Fibroblast of skin of right quadriceps (primary cell): ENCODE measurements at regions not wholly inside any gene's neighbourhood (a gene's known extent, or its start where the extent isn't known, plus 50 kb on each side); places are given as distances from the start of the nearest gene placed in this dataset.

Experiments
- DNase-seq: peaks from one replicate; pipeline ENCODE4 v3.0.0-alpha.2; 2013

DNA sequence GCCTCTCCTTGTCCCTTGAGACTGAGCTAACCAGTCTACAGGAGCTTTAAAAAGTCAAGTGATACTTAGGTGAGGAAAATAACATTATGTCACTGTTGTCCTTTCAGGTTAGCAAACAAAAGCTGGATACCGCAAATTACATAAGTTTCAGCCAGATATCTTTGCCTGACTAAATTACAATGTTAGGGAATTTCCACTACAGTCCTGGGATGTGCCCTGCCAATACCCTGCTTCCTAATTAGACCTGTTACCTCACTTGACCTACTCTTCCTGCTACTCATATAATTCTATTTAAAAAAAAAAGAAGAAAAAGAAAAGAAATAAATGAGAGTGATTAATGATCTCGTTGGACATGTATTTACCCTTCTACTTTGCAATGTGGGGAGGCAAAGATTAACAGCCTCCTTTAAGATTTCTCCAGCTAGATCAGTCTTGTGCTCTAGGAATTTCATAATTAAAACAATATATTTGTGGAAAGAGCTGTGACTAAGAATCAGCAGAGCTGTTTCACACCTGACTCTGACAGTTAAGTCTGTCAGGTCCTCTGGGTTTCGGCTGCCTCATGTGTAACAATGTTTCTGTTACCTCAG is 318.9 kb downstream of the HDGFL1 start:
- DNase-seq: peak; percentile 32

DNA sequence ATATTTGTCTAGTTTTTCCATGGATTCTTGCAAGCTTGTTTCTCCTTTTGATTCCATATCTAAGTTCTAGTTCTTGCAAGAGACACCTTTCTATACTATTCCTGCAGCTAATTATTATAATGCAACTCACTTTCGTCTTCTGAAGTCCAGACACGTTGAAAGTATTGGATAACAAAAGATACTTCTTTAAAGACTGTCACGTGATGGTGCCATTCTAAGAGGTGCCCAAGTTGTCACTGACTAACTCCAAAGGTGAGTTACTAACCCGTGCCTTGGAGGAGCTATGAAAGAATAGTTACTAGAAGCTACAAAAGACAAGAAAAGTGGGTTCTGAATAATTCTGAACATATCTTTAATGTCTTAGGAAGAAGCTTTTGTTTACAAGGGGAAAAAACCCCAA is 322.6 kb downstream of the HDGFL1 start:
- DNase-seq: no peak

DNA sequence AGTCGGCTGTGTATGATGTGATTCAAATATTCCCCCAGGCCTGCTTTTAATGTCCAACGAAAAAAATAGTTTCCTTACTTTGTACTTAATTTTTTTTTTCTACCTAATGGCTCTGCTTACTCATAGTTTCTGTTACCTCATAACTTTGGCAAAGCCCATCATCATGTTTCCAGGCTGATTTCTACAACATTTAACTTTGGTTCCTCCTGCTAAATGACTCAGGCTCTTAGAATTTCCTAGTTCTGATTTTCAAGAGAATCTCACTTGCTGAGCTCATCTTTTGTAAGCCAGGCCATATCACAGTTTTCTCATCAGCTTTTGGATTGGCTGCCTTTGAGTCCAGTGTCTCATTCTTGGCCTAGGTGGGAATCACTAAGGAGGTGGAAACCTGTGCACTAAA is 323.1 kb downstream of the HDGFL1 start:
- peak; percentile 97 for DNase-seq

DNA sequence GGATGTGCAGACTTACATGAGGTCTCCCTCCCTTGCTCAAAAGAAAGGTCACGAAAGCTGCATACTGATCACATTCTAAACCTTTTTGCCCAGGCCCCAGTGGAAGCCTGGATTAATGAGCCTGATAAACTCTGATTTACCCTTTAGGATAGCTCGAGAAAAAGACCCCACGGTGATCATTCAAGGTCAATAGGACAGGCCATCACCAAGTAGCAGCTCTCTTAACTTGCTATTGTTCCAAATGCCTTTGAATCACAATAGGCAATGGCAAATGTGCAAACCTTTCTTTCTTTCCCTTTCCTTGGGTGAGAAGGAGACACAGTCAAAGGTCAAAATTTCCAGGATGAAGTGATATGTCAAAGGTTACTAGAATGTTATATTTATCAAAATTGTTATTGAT is 327.3 kb downstream of the HDGFL1 start:
- DNase-seq: no peak

DNA sequence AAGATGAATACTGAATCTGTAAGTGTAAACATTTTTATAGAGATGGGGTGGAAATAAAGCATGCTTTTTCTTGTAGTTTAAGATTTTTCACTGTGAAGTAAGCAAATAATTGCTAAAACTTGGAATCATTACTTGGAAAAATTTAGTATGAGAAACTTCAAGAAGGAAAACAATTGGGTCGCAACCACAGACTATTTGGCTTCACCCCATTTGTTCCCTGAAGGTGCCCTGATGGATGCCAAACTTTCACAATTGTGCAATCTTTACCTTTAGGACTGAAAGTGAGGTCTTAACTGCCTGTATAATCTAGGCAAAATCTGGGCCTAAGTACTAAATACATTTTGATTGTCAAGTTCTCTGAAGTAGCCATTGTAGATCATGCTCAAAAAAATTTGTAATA is 330.1 kb downstream of the HDGFL1 start:
- DNase-seq: no peak

DNA sequence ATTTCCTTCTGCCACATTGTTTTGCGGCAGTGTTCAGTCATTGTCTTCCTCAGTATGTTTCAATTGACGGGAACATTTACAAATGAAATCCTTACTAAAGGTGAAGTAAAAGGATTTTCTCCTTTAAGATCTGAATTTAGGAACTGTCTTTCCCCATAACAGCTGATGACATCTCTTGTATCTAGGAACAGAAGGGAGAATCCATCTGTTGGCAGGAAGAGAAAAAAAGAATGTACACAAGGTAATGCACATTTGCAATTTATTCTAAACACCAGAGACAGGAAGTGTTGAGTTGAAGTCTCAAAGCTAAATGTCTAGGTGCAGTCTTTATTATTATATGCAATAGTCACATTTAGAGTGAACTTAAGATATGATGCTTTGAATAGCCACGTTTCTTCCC is 334.5 kb downstream of the HDGFL1 start:
- DNase-seq: no peak

DNA sequence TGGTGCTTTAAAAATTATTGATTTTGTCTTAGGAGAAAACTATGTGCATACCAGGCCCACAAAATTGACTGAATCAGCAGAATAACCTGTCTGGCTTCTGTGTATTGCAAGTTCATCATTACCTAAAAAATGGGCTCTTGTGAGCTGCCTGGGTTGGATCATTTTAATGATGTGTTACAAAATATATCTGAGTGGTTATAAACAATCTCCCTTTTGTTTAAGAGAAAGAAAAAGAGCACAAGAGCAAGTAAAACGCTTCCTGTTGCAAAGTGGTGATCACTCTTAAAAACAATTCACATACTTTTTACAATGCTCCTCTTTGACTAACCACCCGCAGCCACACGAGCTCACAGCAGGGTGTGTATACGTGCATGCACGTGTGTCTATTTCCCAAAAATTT is 335.1 kb downstream of the HDGFL1 start:
- DNase-seq: no peak

DNA sequence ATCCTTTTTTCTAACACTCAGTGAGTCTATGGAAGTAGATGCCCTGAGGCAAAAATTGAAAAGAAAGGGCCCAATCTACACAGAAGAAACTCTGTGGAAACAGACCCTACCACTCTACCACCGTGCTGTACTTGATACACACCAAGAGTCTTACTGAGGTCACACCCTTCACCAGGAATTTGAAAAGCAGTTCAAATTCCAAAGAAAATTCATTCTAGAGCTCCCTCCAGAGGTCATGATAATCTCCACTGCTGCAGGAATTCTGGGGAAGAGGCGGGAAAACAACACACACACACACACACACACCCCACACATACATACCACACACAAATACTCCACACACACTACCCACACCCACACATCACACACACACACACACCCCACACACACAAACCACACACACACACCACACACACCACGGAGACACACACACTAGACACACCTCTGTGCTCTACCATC is 336.8 kb downstream of the HDGFL1 start:
- DNase-seq: peak; percentile 45

DNA sequence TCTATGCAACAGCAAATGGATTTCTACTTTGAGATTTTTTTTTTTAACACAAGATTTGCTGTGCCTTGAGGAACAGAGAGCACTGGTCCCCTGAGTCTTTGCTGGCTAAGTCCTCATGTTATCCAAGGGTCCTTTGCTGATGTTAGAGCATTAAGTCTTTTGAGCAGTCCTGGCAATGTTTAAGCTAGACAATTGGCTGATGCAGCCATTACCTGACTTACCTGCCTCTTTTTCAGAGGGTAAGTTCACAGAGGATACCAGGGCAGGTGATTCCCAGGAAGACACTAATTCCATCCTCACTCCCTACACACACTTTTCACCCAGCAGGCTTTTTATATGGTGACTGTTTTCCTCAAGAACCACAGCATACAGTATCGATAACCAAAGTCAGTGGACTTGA is 337.7 kb downstream of the HDGFL1 start:
- no peak for DNase-seq

DNA sequence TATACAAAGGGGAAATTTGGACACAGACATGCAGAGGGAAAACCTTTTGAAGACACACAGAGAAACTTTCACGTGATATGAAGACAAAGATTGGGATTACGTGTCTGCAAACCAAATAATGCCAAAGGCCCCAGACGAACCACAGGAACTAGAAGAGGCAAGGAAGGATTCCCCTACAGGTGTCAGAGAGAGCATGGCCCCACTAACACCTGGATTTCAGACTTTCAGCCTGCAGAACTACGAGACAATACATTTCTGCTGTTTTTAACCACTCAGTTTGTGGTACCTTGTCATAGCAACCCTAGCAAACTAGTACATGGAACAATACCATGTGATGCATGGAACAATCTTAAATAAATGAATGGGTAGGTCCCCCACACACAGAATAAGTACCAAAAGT is 341.0 kb downstream of the HDGFL1 start:
- no peak for DNase-seq

DNA sequence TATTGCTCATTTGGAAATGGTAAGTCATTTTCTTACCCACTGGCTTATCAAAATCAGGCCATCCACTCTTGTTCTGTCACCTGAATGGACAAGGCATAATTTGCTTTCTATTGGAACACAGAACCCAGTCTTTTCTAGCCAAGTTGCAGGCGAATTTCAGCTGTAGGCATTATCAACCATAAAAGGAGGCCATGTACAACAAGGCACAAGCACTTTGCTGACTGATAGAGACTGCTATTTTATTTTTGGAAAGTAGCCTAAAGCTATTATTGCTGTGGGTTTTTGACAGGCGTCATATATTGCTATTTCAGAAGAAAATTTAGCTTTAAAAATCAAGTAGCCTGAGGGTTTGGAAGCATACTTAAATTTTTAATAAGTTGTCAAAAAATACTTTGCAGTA is 344.2 kb downstream of the HDGFL1 start:
- no peak for DNase-seq

DNA sequence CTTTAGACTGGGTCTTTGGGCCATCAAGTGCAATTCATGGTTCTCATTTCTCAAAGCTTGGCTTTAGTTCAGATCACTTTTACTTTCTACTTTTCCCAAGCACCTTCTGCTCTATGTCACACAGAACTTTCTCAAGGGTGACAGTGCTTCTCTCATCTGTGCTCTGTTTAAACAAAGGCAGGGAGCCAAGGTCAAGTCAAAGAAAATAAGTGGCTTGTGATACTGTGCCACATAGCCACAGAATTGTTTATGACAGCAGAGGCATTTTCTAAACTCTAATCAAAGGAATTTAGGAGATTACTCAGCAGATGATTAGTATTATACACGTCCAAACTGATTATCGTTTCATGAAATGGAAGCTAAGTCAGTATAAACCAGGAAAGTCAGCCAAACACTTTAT is 348.0 kb downstream of the HDGFL1 start:
- DNase-seq: no peak

DNA sequence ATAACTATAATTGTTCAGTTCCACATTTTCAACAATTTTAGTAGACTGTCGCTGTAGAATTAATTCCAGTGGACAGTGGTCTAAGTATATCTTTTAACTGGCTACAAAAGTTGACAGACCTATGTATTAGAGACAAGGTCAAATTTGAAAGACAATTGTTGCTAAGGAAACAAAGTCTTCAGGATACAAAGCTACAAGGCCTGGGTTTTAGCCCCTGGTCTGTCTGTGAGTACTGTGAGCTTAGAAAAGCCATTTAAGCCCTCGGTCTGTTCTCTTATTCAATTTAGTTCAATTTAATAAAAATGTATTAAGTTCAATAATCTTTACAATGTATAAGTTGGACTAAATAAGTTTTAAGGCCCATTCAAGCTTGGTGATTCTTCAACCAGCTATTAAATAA is 352.5 kb downstream of the HDGFL1 start:
- no peak for DNase-seq

DNA sequence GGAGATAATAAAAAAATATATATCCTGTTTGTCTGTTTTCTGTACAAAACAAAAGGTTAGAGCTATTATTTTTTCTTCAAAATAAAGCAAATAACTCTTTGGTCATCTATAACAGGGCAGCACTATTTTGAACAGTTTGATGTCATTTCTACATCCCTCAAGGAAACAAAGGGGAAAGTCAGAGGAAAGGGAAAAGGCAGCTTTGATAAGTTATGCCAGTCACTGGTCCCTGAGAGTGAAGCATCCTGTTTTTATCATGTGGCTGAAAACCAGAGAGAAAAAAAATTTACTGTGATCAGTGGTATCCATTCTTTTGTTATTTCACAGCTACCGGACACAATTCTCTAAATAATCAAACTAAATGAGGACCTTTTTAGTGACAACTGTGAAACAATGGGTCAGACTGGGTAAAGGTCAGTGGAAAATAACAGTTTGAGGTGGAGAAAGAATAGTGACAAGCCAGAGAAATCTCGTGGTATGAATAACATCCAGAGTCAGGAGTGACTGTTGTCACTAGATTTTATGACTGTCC is 356.0 kb downstream of the HDGFL1 start:
- no peak for DNase-seq

DNA sequence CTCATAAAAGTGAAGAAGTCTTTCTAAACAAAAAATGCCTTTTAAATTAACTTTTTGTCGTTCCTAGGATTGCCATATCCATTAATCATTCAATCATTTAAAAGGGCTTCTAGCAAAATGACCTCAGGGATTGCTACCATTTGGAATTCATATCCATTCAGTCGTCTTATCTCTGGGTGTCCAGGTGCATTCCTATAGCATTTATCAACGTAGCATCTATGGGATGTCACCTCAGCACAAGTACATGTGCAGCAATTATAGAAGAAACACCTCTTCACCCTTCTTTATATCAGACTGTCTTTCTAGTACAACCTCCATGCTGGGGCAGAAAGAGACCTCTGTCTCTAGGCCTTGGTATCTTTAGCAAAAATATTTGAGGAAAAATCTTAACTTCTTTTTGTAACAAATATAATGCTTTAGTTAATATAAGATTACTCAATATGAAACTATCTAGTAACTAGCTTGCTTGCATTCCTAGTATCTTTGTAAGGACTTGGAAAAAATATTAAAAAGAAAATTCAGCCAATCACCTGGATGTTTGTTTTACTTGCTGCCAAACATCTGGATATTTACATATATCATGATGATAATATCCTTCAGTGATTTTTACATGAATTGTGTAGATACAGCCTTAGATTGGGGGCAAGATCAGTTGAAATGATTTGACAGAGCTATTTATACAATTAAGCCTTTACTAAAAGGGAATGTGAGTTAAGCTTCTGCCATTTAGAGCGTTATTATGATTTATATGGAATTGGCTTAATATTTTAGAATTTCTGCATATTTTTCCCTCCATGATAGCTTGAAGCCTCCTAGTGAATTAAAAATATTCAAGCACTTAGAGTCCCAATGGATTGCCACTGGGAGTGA is 356.8 kb downstream of the HDGFL1 start:
- peak; percentile 11 for DNase-seq

DNA sequence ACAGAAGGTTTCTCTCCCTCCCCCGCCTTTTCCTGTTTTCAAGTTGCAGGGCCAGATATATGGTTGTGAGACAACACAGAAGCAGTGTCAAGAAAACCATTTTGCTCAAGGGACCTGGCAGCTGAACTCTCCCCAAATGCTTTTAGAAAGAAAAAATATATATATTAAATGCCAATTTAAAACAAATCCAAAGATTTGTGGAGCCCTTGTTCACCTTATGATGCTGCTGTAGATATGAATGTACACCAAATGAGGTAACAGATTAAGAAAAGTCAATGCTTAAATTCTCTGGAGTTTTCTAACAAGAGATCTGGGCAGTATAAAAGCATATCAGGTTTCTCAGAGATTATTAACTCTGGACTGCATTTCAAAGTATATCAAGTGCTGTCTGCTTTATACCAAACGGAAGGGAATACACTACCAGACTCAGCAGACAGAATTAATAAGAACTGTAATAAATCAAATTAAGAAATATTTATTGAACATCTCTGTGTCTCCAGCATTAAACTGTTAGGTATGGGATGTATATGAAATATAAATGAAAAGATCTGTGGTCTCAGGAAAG is 357.5 kb downstream of the HDGFL1 start:
- DNase-seq: no peak

DNA sequence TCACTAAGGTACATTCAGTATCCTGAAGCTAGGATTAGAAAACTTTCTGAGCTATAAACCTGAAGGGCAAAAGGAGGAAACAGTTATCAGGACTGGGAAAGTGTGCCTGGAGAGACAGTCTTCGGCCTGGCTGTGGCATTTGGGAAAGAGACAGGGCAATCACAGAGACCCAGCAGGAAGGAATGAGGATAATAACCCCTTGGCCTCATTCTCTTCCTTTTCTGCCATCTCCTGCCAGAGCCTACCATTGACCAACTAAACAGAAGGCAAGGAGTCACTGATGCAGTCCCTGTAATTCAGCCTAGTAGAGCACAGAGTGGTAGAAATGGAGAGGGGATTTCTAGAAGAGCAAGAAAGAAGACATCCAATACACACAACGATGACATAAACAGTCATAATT is 359.4 kb downstream of the HDGFL1 start:
- DNase-seq: no peak

DNA sequence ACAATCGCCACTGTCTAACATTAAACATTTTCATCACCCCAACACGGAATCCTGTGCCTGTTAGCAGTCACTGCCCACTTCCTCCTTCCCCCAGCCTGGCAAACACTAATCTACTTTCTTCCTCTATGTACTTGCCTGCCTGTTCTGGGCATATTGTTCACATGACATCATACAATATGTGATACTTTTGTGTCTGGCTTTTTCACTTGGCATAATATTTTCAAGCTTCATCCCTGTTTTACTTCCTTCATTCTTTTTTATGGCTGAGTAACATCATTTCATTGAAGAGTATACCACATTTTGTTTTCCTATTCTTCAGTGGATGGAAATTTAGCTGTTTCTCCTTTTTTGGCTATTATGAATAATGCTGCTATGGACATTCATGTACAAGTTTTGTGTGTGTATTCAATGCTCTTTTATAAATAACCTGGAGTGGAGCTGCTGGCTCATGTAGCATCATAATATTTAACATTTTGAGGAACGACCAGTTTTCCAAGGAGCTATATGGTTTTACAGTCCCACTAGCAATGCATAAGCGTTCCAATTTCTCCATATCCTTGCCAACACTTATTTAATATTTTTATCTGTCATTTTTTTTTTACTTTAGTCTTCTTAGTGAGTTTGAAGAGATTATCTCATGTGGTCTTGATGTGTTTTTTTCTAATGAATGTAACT is 360.1 kb downstream of the HDGFL1 start:
- DNase-seq: peak; percentile 4

DNA sequence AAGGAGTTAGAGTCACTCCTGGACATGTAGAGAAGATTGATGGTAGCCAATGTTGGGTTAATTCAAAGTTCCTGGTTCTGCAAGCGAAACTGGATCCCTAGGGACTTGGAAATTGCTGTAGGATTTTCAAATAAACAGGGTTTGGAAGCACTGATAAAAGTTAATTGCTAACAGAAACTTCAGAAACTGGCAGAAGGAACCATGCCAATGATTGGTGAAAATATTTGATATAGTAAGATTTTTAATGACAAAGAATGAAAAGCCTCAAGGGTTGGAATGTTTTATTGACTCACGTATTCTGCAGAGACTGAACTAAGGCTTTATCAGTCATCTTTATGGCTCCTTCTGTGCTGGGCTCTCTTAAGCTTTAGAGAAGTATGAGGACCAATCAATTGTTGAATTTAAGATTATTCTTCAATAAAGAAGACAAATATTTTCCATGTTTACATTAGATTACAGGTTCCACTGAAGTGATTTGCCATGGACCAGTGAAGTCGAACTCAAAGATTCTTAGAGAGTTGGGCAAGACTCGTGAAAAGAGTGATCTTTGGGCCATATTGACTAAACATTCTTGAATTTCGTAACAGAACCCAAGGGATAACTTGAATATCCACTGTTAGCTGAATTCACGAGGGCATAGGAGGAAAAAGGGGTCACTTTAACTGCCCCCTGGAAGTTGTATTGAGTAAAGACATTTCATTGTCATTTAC is 371.4 kb downstream of the HDGFL1 start:
- peak; percentile 85 for DNase-seq

DNA sequence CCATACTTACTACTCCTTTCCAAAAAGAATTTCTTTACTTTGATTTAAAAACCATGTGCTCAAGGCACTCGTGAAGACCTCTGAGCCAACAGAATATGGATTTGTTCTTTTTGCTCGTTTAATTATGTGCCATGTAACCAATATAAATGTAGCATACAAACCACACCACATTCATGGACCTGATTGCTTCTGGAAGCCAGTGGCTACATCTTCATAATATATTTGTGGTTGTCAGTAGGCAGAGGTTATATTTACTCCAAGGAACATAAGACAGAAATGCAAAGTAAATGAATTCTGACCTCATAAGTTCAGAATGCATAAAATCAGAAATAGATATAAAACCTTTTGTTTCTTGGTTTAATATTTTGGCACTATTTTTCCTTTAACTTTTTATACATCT is 373.0 kb downstream of the HDGFL1 start:
- no peak for DNase-seq

DNA sequence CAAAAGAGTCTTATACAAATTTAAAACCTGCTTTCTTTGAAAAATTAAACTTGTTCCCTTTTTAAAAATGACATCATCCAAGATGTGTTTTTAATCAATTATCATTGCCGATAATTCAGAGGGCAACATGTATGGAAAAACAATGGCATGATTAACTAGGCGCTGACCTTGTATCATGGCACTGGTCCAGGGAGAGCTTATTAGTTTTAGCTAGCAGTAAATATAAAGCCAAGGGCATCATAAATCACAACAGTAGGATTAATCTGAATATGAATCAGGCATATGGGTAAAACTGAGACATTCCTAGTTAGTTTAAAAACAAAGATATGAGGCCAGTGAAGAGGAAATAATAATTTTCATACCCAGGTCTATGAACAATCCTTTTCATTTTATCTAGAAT is 374.0 kb downstream of the HDGFL1 start:
- DNase-seq: peak; percentile 23

DNA sequence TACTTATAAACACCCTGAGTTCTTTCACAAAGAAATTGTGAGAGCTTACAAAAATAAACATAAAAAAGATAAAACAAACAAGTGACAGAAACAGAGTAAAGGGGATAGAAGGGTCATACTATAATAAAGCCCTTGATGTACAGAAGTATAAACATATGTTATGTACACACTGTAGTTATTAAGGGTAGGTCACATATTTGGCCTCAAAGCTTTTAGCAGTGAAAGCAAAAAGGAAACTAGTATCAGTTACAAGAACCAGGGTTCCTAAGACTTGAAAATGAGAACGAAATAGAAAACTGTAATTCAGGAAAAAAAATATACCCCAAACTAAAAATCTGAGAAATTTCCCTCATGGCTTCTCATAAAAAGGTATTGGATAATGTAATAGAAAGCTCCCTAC is 380.6 kb downstream of the HDGFL1 start:
- no peak for DNase-seq

DNA sequence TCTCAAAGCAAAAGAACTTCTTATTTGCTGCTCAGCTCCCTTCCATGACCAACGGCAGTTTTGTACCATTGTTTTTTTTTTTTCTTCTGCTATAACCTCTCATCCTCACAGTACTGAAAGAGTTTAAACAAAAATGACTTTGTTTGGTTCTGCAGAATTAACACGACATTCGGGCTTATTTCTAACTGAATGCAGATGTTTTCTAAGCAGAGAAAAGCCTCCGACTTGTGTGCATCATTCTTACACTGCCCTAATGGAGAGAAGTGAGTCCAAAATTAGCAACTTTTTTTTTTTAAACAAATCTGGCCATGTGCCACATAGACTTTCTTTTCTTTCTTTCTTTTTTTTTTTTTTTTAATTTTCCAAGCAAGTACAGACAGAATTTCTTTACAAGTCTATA is 382.7 kb downstream of the HDGFL1 start:
- peak; percentile 35 for DNase-seq
